Omental fat pad (tissue), 3 donors: ENCODE measurements at regions not wholly inside any gene's neighbourhood (a gene's known extent, or its start where the extent isn't known, plus 50 kb on each side); places are given as distances from the start of the nearest gene placed in this dataset.
"Not testable (repeated sequence)": the region's sequence is repeated elsewhere in the genome, so short reads cannot be mapped to it uniquely, and the experiment has no call there.

Experiments used
- ATAC-seq: fragments of 150-250 bp; one replicate; pipeline ENCODE4 v1.9.1; 2016; ENCODE audit warnings: mild to moderate bottlenecking, moderate library complexity; ENCODE audit not compliant: low FRiP score
- DNase-seq: peaks from one replicate; pipeline ENCODE4 v3.0.0-alpha.2; 2019; ENCODE audit warnings: low spot score
- TF ChIP-seq, protein P1 (sequence below), 3 donors: fragments of 450-650 bp; IDR thresholded peaks; one replicate each; pipeline ENCODE4 v1.5.1; 2016 to 2017; ENCODE audit warnings: antibody characterized with exemption in 3 of 3, mild to moderate bottlenecking in 3 of 3, moderate library complexity in 2 of 3

DNA sequence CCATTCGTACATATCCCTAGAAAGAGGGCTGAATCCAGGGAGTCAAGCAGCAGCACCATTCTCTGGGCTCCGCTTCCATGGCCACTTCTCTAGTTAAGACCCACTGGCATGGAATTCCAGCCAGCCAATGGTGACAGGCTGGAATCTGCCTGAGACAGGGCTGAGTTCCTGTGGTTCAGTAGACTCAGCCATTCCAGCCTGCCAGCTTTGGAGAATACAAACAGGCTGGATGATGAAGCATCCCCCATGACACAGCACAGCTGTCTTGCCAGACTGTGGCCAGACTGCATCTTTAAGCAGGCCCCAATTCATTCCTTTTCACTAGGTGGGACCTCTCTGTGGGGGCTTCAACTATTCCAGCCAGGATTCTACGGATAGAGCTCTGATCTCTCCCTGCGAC, 329.6 kb downstream of the XPNPEP1 start:
- no peak for ATAC-seq

DNA sequence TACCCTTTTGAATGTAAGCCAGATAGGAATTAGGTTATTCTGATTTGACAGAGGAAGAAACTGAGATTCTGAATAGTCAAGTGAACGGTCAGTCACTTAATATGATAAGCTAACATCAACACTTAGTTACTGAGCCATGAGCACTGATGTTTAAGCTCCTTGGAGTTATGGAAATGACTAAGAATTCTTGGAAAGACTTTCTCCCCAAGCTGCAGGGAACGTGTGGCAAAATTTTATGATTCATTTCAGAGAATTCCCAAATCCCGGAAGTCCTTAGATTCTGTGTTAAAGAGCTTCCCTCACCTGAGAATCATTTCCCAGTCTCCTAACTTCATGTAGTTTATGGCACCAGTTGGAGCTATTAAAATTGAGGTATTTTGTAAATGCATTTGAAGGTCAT, 330.9 kb downstream of the XPNPEP1 start:
- TF ChIP-seq, protein P1, sequence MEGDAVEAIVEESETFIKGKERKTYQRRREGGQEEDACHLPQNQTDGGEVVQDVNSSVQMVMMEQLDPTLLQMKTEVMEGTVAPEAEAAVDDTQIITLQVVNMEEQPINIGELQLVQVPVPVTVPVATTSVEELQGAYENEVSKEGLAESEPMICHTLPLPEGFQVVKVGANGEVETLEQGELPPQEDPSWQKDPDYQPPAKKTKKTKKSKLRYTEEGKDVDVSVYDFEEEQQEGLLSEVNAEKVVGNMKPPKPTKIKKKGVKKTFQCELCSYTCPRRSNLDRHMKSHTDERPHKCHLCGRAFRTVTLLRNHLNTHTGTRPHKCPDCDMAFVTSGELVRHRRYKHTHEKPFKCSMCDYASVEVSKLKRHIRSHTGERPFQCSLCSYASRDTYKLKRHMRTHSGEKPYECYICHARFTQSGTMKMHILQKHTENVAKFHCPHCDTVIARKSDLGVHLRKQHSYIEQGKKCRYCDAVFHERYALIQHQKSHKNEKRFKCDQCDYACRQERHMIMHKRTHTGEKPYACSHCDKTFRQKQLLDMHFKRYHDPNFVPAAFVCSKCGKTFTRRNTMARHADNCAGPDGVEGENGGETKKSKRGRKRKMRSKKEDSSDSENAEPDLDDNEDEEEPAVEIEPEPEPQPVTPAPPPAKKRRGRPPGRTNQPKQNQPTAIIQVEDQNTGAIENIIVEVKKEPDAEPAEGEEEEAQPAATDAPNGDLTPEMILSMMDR (IDR thresholded peaks at IDR 0.05): no peak
- ATAC-seq (no peak), DNase-seq (no peak)

More for the DNA sequence above, 329.6 kb downstream of the XPNPEP1 start:
- no peak for DNase-seq
- TF ChIP-seq, protein P1 (IDR thresholded peaks at IDR 0.05): no peak

DNA sequence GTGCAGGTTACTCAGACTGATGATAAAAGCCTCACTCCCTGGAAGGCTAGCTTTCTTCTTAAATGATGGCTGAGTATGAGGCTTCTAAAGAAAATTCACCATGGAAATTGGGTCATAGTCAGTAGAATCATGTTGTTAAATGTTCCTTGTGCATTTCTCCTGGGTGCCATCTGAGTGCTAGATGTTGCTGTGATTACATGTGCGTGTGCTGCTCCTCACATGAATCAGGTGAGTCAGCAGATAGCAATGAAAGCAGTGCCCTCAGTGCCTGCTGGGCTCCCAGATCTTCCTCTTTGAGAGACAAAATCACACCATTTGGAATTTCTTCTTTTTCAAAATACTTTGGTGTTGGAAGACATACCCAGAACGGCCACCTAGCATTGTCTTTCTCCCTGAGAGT, 331.7 kb downstream of the XPNPEP1 start:
- TF ChIP-seq, protein P1 (IDR thresholded peaks at IDR 0.05): no peak
- ATAC-seq (no peak), DNase-seq (no peak)

DNA sequence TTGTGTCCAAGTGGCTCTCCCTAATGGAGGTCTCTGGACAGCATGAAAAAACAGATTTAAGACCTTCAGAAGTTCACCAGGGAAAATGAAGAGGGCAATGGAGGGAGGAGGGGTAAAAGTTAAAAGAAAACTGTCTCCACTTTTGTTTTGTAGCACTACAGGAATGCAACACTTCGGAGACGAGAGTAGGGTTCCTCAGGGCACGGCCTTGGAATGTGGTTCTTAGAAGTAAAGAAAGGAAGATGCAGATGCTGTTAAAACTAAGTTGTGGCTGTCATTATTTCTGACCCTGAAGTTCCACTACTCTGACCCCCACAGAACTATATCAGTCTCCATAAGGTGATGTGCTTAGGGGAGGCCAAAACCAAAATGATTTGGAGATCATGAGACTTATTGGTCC, 335.1 kb downstream of the XPNPEP1 start:
- TF ChIP-seq, protein P1 (IDR thresholded peaks at IDR 0.05): no peak
- DNase-seq: no peak
- ATAC-seq: no peak

DNA sequence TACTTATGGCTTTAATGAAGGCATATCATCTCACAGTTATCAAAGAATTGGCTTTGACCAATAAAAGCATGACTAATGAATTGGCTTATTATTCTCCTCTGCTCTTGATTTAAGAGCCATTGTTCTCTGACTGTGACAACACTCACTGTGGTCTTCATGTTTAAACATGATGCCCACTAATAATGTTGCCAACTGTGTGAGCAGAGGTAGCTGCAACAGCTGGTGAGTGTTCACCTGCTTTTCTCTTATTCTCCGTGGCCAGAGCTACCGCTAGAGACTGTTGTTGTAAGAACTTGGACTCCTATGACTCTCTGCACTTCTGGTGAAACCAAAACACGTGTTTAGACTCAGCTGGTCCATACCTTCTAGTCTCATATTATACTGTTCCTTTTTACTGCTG, 335.9 kb downstream of the XPNPEP1 start:
- ATAC-seq (no peak), DNase-seq (no peak)
- TF ChIP-seq, protein P1 (IDR thresholded peaks at IDR 0.05): no peak

DNA sequence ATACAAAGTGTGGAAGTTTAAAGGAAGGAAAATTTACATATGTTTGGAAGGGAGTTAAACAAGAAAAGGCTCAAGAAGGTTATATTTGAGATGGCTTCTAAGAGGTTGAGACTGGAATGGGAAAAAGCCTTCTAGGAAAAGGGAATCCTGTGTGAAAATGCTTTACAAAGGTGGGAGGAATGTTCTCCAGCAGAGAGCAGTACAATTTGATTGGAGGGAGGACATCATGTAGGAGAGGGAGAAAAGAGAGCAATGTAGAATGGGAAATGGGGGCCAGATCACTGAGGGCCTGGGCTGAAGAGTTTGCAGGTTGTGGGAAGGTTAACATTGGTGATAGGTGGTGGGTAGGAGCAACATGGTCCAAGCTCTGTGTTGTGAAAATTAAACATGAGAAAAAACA, 366.9 kb downstream of the XPNPEP1 start:
- no peak for DNase-seq
- no peak for ATAC-seq
- TF ChIP-seq, protein P1 (IDR thresholded peaks at IDR 0.05): no peak

DNA sequence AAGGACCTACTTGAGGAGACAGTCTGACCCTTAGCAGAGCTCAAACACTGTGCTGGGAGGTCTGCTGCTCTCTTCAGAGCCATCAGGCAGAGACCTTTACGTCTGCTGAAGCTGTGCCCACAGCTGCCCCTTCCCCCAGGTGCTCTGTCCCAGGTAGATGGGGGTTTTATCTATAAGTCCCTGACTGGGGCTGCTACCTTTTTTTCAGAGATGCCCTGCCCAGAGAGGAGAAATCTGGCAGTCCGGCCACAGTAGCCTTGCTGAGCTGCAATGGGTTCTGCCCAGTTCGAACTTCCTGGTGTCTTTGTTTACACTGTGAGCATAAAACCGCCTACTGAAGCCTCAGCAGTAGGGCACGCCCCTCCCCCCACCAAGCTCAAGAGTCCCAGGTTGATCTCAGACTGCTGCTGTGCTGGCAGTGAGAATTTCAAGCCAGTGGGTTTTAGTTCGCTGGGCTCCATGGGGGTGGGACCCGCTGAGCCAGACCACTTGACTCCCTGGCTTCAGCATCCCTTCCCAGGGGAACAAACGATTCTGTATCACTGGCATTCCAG, 381.2 kb downstream of the XPNPEP1 start:
- ATAC-seq, DNase-seq: not testable (repeated sequence)

DNA sequence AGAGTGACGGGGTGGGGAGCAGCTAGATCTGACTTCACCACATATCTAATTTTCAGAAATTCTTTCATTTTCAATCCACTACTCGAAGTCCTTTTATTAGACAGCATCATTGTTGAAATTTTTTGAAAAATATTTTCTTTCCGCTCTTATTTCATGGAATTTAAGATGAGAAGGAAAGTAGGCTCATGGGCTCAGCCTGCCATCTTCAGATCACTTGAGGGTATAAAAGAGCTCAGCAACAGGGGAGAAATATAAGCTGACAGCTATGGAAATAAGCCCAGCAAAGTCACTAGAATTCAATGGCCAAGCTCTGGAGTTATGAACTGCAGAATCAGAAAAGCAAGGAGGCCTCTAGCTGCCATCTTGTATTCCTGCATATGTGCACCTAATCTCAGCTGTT, 389.1 kb downstream of the XPNPEP1 start:
- DNase-seq: no peak
- TF ChIP-seq, protein P1 (IDR thresholded peaks at IDR 0.05): no peak
- no peak for ATAC-seq
